ENCODE measurements at regions not wholly inside any gene's neighbourhood (a gene's known extent, or its start where the extent isn't known, plus 50 kb on each side); places are given as distances from the start of the nearest gene placed in this dataset.

GRCh38 chr3:18137958-18138357, 287.2 kb downstream of the SATB1 start (continued):
- no peak for TF ChIP-seq E2F5 (CRISPR knock-in tag; IDR thresholded peaks at IDR 0.05)
- TF ChIP-seq ZNF317 (CRISPR knock-in tag; IDR thresholded peaks at IDR 0.05; ENCODE audit: borderline replicate concordance, low read depth), result no peak
- TF ChIP-seq ZNF671 (CRISPR knock-in tag; IDR thresholded peaks at IDR 0.05), result no peak
- TF ChIP-seq FOXP4 (CRISPR knock-in tag; IDR thresholded peaks at IDR 0.05), result no peak
- TF ChIP-seq ATF1 (CRISPR knock-in tag; IDR thresholded peaks at IDR 0.05), result no peak

- Mint-ChIP-seq H3K4me1 (peaks cover 30% of the 10 kb centered on the region), H3K9me3 (peaks cover 5% of the 10 kb centered on the region), H3K36me3 (peaks cover 6% of the 10 kb centered on the region; the same call in 1 of the 2 replicates), H3K27me3 (ENCODE audit: low read depth) (no peaks in the 10 kb centered on the region), H3K27ac (no peak overlapping the region), H3K4me3 (no peak overlapping the region)
- ChIA-PET CTCF (no interaction called here), POLR2A (interaction anchor here (1.0 kb wide), 1 partner anchor 11 kb away, joined by 3 read pairs; no protein-coding TSS in a partner anchor)
- ATAC-seq (no peak), DNase-seq (ENCODE audit: low spot score) (no peak)
- TF ChIP-seq CDX4 (CRISPR knock-in tag; IDR thresholded peaks at IDR 0.05; ENCODE audit: borderline replicate concordance), result no peak
- TF ChIP-seq MLX (CRISPR knock-in tag; IDR thresholded peaks at IDR 0.05), result no peak
- no peak for TF ChIP-seq TEAD4 (CRISPR knock-in tag; IDR thresholded peaks at IDR 0.05)
- TF ChIP-seq AFF4 (CRISPR knock-in tag; IDR thresholded peaks at IDR 0.05; ENCODE audit: borderline replicate concordance), result no peak
- TF ChIP-seq ZNF263 (CRISPR knock-in tag; IDR thresholded peaks at IDR 0.05; ENCODE audit: low read depth), result no peak
- TF ChIP-seq ETV6 (CRISPR knock-in tag; IDR thresholded peaks at IDR 0.05), result no peak
- TF ChIP-seq ELF4 (CRISPR knock-in tag; IDR thresholded peaks at IDR 0.05; ENCODE audit: low read depth), result no peak
Observed at GRCh38 chr3:18135060-18135814, 289.9 kb downstream of the SATB1 start.

- no peaks in the 10 kb centered on the region for H3K27me3 Mint-ChIP-seq (ENCODE audit: low read depth)
- ATAC-seq (no peak), DNase-seq (ENCODE audit: low spot score) (no peak)
- H3K27ac Mint-ChIP-seq, result no peak overlapping the region
- ChIA-PET POLR2A (interaction anchor here (1.0 kb wide), 1 partner anchor 10 kb away, joined by 3 read pairs; no protein-coding TSS in a partner anchor), CTCF (no interaction called here)
- peaks cover 5% of the 10 kb centered on the region for H3K9me3 Mint-ChIP-seq
- peaks cover 23% of the 10 kb centered on the region for H3K4me1 Mint-ChIP-seq
- H3K4me3 Mint-ChIP-seq, result no peak overlapping the region
- peaks cover 6% of the 10 kb centered on the region; the same call in 1 of the 2 replicates for H3K36me3 Mint-ChIP-seq
- TF ChIP-seq SMAD4 (CRISPR knock-in tag; IDR thresholded peaks at IDR 0.05) (no peak), GABPB1 (CRISPR knock-in tag; IDR thresholded peaks at IDR 0.05) (no peak), JAZF1 (CRISPR knock-in tag; IDR thresholded peaks at IDR 0.05) (no peak), ZNF219 (CRISPR knock-in tag; IDR thresholded peaks at IDR 0.05; ENCODE audit: borderline replicate concordance) (no peak), ATF6 (CRISPR knock-in tag; IDR thresholded peaks at IDR 0.05) (no peak), NFYB (CRISPR knock-in tag; conservative IDR thresholded peaks at IDR 0.05; ENCODE audit: low read depth) (no peak), ZMAT4 (CRISPR knock-in tag; IDR thresholded peaks at IDR 0.05) (no peak), CBFB (CRISPR knock-in tag; IDR thresholded peaks at IDR 0.05; ENCODE audit: low read depth) (no peak), CDX4 (CRISPR knock-in tag; IDR thresholded peaks at IDR 0.05; ENCODE audit: borderline replicate concordance) (no peak)
Observed at GRCh38 chr3:18134386-18135059, 290.6 kb downstream of the SATB1 start.

Measured in WTC11 (cell line).